OCI-LY3 (cell line): ENCODE measurements at regions not wholly inside any gene's neighbourhood (a gene's known extent, or its start where the extent isn't known, plus 50 kb on each side); places are given as distances from the start of the nearest gene placed in this dataset.

Source experiments
- H2AFZ ChIP-seq: fragments of 200-600, 300-600 bp; shearing (Covaris generic); 2 replicates; pipeline ENCODE4 v1.6.0; 2014; ENCODE audit warnings: antibody characterized with exemption, low read depth, low read length
- H3K27ac ChIP-seq: fragments of 200-600, 300-600 bp; sonication (generic); 2 replicates; pipeline ENCODE4 v1.5.1; 2014; ENCODE audit warnings: mild to moderate bottlenecking, low read length, moderate library complexity, mixed read lengths
- H3K27me3 ChIP-seq: fragments of 200-600, 300-600 bp; sonication (generic); 2 replicates; pipeline ENCODE4 v1.6.1; 2014; ENCODE audit warnings: low read depth, low read length, mixed read lengths
- H3K36me3 ChIP-seq: fragments of 200-600, 300-600 bp; sonication (generic); replicated peaks from 2 replicates; pipeline ENCODE3; 2014; ENCODE audit warnings: low read depth, low read length, mixed read lengths
- H3K4me1 ChIP-seq: fragments of 300-600, 200-600 bp; sonication (generic); 2 replicates; pipeline ENCODE4 v1.6.1; 2014; ENCODE audit warnings: low read length, mixed read lengths
- H3K4me2 ChIP-seq: fragments of 200-600, 300-600 bp; sonication (generic); 2 replicates; pipeline ENCODE4 v1.6.1; 2014; ENCODE audit warnings: low read length, mixed read lengths
- H3K4me3 ChIP-seq: fragments of 300-600, 200-600 bp; sonication (generic); 2 replicates; pipeline ENCODE4 v1.5.1; 2014; ENCODE audit warnings: antibody characterized with exemption, mild to moderate bottlenecking, low read length, moderate library complexity
- H3K79me2 ChIP-seq: fragments of 300-600, 200-600 bp; shearing (Covaris generic); 2 replicates; pipeline ENCODE4 v1.6.1; 2014; ENCODE audit warnings: mild to moderate bottlenecking, low read length, mixed read lengths
- H3K9ac ChIP-seq: fragments of 300-600, 200-600 bp; shearing (Covaris generic); 2 replicates; pipeline ENCODE4 v1.6.0; 2014; ENCODE audit warnings: mild to moderate bottlenecking, low read length, moderate library complexity
- H3K9me3 ChIP-seq: fragments of 200-600, 300-600 bp; shearing (Covaris generic); 2 replicates; pipeline ENCODE4 v1.6.1; 2014; ENCODE audit warnings: low read length, mixed read lengths; ENCODE audit not compliant: insufficient read depth
- H4K20me1 ChIP-seq: fragments of 200-600, 300-600 bp; sonication (generic); 2 replicates; pipeline ENCODE4 v1.6.1; 2016; ENCODE audit warnings: low read length, mixed read lengths; ENCODE audit not compliant: insufficient read depth
- EZH2phosphoT487 ChIP-seq: fragments of 200-600 bp; shearing (Covaris generic); IDR thresholded peaks from 2 replicates; pipeline ENCODE4 v1.6.1; 2018; ENCODE audit warnings: antibody characterized with exemption, mixed run types, low read depth
- TF ChIP-seq, protein P1 (sequence below): fragments of 200-600, 300-600 bp; sonication (generic); IDR thresholded peaks from 2 replicates; pipeline ENCODE4 v1.5.1; 2014; ENCODE audit warnings: antibody characterized with exemption, low read length, low read depth

DNA sequence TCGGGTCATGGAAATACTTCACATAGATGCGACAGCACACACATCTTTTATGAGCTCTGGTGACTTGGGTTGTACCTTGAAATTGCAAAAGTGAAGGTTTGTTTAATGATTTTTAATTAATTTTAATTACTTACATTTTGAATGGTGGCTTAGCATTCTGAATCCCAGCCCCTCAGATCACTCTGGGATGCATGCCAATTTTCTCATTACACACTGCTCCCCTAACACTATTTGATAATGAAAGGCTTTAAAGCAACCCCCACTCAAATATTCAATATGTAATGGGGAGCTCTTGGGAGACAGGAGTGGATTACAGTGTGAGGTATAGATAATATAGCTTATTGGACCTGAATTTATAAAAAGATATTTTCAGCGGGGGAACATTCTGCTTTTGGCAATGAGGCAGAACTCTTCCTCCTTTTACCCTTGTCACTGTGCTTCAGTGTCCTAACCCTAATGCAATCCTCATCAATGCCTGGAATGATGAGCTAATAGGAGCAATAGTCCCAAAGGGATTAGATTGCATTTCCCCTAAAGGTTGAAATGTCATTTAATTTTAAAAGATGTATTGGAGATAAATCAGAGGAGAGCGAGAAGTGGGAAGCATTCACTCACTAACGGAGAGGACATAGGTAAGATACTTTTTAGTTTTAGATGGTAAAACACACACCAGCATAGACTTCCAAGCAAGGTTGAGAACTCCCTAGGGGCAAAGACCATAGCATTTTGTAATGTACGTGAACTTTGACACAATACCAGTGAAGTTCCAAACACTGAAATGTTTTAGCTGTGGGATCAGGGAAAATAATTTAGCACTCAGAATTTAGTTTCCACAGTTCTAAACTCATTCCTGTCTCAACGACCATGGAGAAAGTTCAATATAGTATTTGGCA is 384.1 kb upstream of the PLXNA2 start:
- Histone ChIP-seq H2AFZ (no peak overlapping the region), H3K79me2 (no peaks in the 10 kb centered on the region), H3K9ac (no peak overlapping the region), H3K27me3 (peaks cover 4% of the 10 kb centered on the region; the same call in 1 of the 2 replicates), H3K36me3 (no peaks in the 10 kb centered on the region), H4K20me1 (no peaks in the 10 kb centered on the region), H3K4me2 (no peak overlapping the region), H3K9me3 (no peaks in the 10 kb centered on the region), H3K4me3 (no peak overlapping the region), H3K27ac (no peak overlapping the region), H3K4me1 (no peaks in the 10 kb centered on the region)
- TF ChIP-seq EZH2phosphoT487, result no peak
- TF ChIP-seq, protein P1, sequence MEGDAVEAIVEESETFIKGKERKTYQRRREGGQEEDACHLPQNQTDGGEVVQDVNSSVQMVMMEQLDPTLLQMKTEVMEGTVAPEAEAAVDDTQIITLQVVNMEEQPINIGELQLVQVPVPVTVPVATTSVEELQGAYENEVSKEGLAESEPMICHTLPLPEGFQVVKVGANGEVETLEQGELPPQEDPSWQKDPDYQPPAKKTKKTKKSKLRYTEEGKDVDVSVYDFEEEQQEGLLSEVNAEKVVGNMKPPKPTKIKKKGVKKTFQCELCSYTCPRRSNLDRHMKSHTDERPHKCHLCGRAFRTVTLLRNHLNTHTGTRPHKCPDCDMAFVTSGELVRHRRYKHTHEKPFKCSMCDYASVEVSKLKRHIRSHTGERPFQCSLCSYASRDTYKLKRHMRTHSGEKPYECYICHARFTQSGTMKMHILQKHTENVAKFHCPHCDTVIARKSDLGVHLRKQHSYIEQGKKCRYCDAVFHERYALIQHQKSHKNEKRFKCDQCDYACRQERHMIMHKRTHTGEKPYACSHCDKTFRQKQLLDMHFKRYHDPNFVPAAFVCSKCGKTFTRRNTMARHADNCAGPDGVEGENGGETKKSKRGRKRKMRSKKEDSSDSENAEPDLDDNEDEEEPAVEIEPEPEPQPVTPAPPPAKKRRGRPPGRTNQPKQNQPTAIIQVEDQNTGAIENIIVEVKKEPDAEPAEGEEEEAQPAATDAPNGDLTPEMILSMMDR, result no peak

DNA sequence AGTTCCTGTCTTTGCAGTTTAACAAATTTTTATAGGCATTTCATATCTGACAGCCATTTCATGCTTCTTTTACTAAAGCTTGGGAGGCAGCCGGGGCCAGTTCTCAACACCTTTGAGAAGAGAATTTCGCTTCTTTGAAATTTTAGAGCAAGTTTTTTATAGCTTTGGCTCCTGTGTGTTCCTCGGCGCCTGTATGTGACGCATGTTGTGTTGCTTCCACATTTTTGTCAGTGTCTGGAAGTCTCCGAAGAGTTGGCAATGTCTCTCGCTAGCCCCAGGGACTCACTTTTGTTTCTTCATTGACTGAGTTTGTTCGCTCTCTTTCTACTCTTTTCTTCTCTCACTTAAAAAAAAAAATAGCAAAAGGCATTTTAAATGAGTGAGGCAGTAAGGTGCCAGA is 386.9 kb upstream of the PLXNA2 start:
- no peak overlapping the region for H3K27ac ChIP-seq
- no peaks in the 10 kb centered on the region for H4K20me1 ChIP-seq
- H3K27me3 ChIP-seq, result peaks cover 13% of the 10 kb centered on the region; the same call in 1 of the 2 replicates
- H3K4me1 ChIP-seq, result no peaks in the 10 kb centered on the region
- H3K4me3 ChIP-seq, result no peak overlapping the region
- no peak overlapping the region for H3K9ac ChIP-seq
- no peak for TF ChIP-seq EZH2phosphoT487
- TF ChIP-seq, protein P1, result no peak
- no peaks in the 10 kb centered on the region for H3K36me3 ChIP-seq
- H3K4me2 ChIP-seq, result no peak overlapping the region
- H3K79me2 ChIP-seq, result no peaks in the 10 kb centered on the region
- no peaks in the 10 kb centered on the region for H3K9me3 ChIP-seq
- no peak overlapping the region for H2AFZ ChIP-seq

DNA sequence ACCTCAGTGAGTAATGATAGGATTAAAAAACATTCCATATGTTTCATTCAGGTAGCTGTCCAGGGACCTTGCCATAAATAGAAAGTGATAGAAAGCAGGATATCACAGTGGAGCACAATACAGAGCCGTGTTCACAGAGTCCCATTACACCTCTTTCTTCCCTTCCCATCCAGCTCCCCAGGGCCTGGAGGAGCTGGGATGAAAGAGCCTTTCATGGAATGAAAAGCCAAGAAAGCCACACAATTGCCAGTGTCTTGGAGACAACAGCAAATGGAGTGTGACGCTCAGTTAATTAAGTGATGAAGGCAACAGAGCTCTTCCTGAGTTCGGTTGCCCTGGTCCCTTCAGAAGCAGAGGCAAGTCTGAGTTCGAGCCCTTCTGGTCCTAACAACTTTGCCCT is 387.3 kb upstream of the PLXNA2 start:
- Histone ChIP-seq H3K4me1 (no peaks in the 10 kb centered on the region), H3K9me3 (no peaks in the 10 kb centered on the region), H3K79me2 (no peaks in the 10 kb centered on the region), H3K4me2 (no peak overlapping the region), H2AFZ (no peak overlapping the region), H4K20me1 (no peaks in the 10 kb centered on the region), H3K27ac (no peak overlapping the region), H3K4me3 (no peak overlapping the region), H3K27me3 (peaks cover 16% of the 10 kb centered on the region), H3K9ac (no peak overlapping the region), H3K36me3 (no peaks in the 10 kb centered on the region)
- no peak for TF ChIP-seq EZH2phosphoT487
- TF ChIP-seq, protein P1, result no peak

DNA sequence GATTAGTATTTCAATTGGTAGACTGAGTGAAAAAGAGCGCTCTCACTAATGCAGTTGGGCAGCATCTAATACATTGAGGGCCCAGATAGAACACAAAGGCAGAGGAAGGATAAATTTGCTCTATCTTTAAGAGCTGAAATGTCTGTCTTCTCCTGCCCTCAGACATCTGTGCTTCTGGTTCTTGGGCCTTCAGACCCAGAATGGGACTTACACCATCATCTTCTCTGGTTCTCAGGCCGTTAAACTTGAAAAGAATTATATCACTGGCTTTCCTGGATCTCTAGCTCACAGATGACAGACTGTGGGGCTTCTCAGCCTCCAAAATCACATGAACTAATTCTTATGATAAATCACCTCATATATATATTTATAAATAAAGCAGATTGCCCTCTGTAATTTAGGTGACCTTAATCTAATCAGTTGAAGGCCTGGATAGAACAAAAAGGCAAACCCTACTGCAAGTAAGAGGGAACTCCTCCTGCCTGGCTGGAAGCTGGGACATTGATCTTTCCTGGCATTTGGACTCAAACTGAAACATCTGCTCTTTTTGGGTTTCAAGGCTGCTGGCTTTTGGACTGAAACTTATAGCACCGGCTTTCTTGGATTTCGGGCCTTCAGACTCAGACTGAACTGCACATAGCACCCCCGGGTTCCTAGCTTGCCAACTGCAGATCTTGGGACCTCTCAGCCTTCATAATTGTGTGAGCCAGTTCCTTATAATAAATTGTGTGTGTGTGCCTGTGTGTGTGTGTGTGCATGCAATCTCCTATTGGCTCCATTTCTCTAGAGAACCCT is 390.4 kb upstream of the PLXNA2 start:
- H3K27ac ChIP-seq, result no peak overlapping the region
- H3K9ac ChIP-seq, result no peak overlapping the region
- H3K4me2 ChIP-seq, result no peak overlapping the region
- H3K9me3 ChIP-seq, result no peaks in the 10 kb centered on the region
- H3K79me2 ChIP-seq, result no peaks in the 10 kb centered on the region
- H3K27me3 ChIP-seq, result peaks cover 36% of the 10 kb centered on the region
- no peaks in the 10 kb centered on the region for H3K36me3 ChIP-seq
- no peak overlapping the region for H2AFZ ChIP-seq
- no peaks in the 10 kb centered on the region for H3K4me1 ChIP-seq
- no peaks in the 10 kb centered on the region for H4K20me1 ChIP-seq
- TF ChIP-seq EZH2phosphoT487, result no peak
- TF ChIP-seq, protein P1, result no peak
- no peak overlapping the region for H3K4me3 ChIP-seq
